H1 (cell line): ENCODE measurements at regions not wholly inside any gene's neighbourhood (a gene's known extent, or its start where the extent isn't known, plus 50 kb on each side); places are given as distances from the start of the nearest gene placed in this dataset.

ENCODE experiments used
- CBX8 ChIP-seq: fragments of 300-800, 300-1000 bp; sonication (generic); IDR thresholded peaks from 2 replicates; pipeline ENCODE4 v1.7.1; 2016; ENCODE audit warnings: low read depth, low read length, borderline replicate concordance
- CHD1 ChIP-seq: IDR thresholded peaks from 2 replicates; pipeline ENCODE4 v1.6.1; 2012; ENCODE audit warnings: low read depth, low read length, improper control_type of control experiment
- CHD7 ChIP-seq: fragments of 300-600 bp; sonication (generic); IDR thresholded peaks from 2 replicates; pipeline ENCODE4 v1.7.1; 2012; ENCODE audit warnings: low read length, moderate library complexity, mild to moderate bottlenecking, inconsistent platforms; ENCODE audit not compliant: insufficient replicate concordance
- NRF1 ChIP-seq: IDR thresholded peaks from 2 replicates; pipeline ENCODE4 v1.6.1; 2011; ENCODE audit warnings: mild to moderate bottlenecking, low read depth, low read length, improper control_type of control experiment
- PHF8 ChIP-seq: fragments of 200-600 bp; sonication (generic); conservative IDR thresholded peaks from 2 replicates; pipeline ENCODE4 v1.7.1; 2012; ENCODE audit warnings: low read depth, mild to moderate bottlenecking, inconsistent platforms, low read length, moderate library complexity
- RXRA ChIP-seq: IDR thresholded peaks from 2 replicates; pipeline ENCODE4 v1.6.1; 2011; ENCODE audit warnings: low read depth, mild to moderate bottlenecking, low read length, moderate library complexity; ENCODE audit not compliant: insufficient read depth
- SAP30 ChIP-seq: fragments of 300-600 bp; sonication (generic); IDR thresholded peaks from 2 replicates; pipeline ENCODE4 v1.7.1; 2012; ENCODE audit warnings: low read length, moderate library complexity, mild to moderate bottlenecking, inconsistent platforms; ENCODE audit not compliant: insufficient read depth, insufficient replicate concordance
- SUZ12 ChIP-seq: fragments of 200-600 bp; sonication (generic); IDR thresholded peaks from 2 replicates; pipeline ENCODE4 v1.6.1; 2012; ENCODE audit warnings: mild to moderate bottlenecking, inconsistent platforms, low read length, moderate library complexity, mixed read lengths
- TCF12 ChIP-seq: IDR thresholded peaks from 2 replicates; pipeline ENCODE4 v1.6.1; 2011; ENCODE audit warnings: low read depth, mild to moderate bottlenecking, low read length

- TF ChIP-seq CHD7 (no peak), CHD1 (no peak), CBX8 (no peak), SAP30 (no peak), TCF12 (no peak), RXRA (no peak), SUZ12 (no peak), PHF8 (no peak), NRF1 (no peak)
These were observed 200.5 kb upstream of the ANK2 start (continued) for GRCh38 chr4:112848911-112849310.
